NT2/D1 (cell line): ENCODE measurements at regions not wholly inside any gene's neighbourhood (a gene's known extent, or its start where the extent isn't known, plus 50 kb on each side); places are given as distances from the start of the nearest gene placed in this dataset.

Experiments
- SUZ12 ChIP-seq: IDR thresholded peaks from 2 replicates; pipeline ENCODE4 v1.6.1; 2011; ENCODE audit not compliant: insufficient read length, insufficient read depth; ENCODE audit errors: extremely low read depth
- ZNF274 ChIP-seq: IDR thresholded peaks from 2 replicates; pipeline ENCODE4 v1.6.1; 2011; ENCODE audit warnings: mild to moderate bottlenecking, low read depth, low read length

DNA sequence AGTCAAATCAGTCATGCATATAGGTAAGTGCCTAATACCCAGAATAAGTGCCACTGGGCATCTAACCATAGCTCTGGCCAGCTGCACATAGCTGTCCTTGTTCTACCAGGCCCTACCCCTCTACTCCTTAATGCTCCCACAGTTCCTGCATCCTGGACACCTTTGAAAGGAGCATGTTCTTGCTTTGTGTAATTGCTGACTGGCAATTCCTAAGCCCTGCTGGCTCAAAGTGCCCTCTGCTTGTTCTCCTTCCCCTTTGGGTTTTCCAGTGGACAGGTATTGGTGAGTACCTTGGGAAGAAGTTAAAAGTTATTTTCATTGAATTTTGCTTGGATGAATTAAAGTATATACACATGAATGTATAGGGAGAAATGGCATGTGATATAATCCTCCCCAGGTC is 516.4 kb downstream of the ETNK1 start:
- TF ChIP-seq ZNF274, result no peak
- TF ChIP-seq SUZ12, result no peak
